ENCODE measurements at regions not wholly inside any gene's neighbourhood (a gene's known extent, or its start where the extent isn't known, plus 50 kb on each side); places are given as distances from the start of the nearest gene placed in this dataset.

GRCh38 chr3:55202326-55202725 lies 274.5 kb upstream of the LRTM1 start:
- Mint-ChIP-seq H3K4me1 (ENCODE audit: low read depth) (peaks cover 4% of the 10 kb centered on the region), H3K36me3 (ENCODE audit: insufficient read depth) (no peaks in the 10 kb centered on the region)
- DNase-seq (ENCODE audit: low spot score, unreplicated experiment), result no peak

GRCh38 chr3:55201779-55202178 lies 273.9 kb upstream of the LRTM1 start:
- H3K27me3 Mint-ChIP-seq, result no peaks in the 10 kb centered on the region
- no peak for TF ChIP-seq CTCF (IDR thresholded peaks at IDR 0.05; ENCODE audit: unreplicated experiment)

More at GRCh38 chr3:55202326-55202725, 274.5 kb upstream of the LRTM1 start:
- Mint-ChIP-seq H3K4me3 (ENCODE audit: low read depth) (no peak overlapping the region), H3K9me3 (ENCODE audit: low read depth) (no peaks in the 10 kb centered on the region), H3K27ac (no peak overlapping the region), H3K27me3 (no peaks in the 10 kb centered on the region)
- no peak for TF ChIP-seq CTCF (IDR thresholded peaks at IDR 0.05; ENCODE audit: unreplicated experiment)

GRCh38 chr3:55200906-55201305 lies 273.0 kb upstream of the LRTM1 start:
- Mint-ChIP-seq H3K27me3 (no peaks in the 10 kb centered on the region), H3K36me3 (ENCODE audit: insufficient read depth) (no peaks in the 10 kb centered on the region), H3K4me1 (ENCODE audit: low read depth) (peaks cover 4% of the 10 kb centered on the region), H3K9me3 (ENCODE audit: low read depth) (no peaks in the 10 kb centered on the region), H3K4me3 (ENCODE audit: low read depth) (no peak overlapping the region), H3K27ac (no peak overlapping the region)
- TF ChIP-seq CTCF (IDR thresholded peaks at IDR 0.05; ENCODE audit: unreplicated experiment), result no peak
- no peak for DNase-seq (ENCODE audit: low spot score, unreplicated experiment)

More at GRCh38 chr3:55201779-55202178, 273.9 kb upstream of the LRTM1 start:
- H3K4me3 Mint-ChIP-seq (ENCODE audit: low read depth), result no peak overlapping the region
- H3K4me1 Mint-ChIP-seq (ENCODE audit: low read depth), result peaks cover 4% of the 10 kb centered on the region
- no peaks in the 10 kb centered on the region for H3K36me3 Mint-ChIP-seq (ENCODE audit: insufficient read depth)
- no peaks in the 10 kb centered on the region for H3K9me3 Mint-ChIP-seq (ENCODE audit: low read depth)
- no peak overlapping the region for H3K27ac Mint-ChIP-seq
- DNase-seq (ENCODE audit: low spot score, unreplicated experiment), result no peak

GRCh38 chr3:55198554-55198953 lies 270.7 kb upstream of the LRTM1 start:
- peaks cover 4% of the 10 kb centered on the region for H3K4me1 Mint-ChIP-seq (ENCODE audit: low read depth)
- no peak for DNase-seq (ENCODE audit: low spot score, unreplicated experiment)
- H3K36me3 Mint-ChIP-seq (ENCODE audit: insufficient read depth), result no peaks in the 10 kb centered on the region
- H3K27me3 Mint-ChIP-seq, result no peaks in the 10 kb centered on the region
- TF ChIP-seq CTCF (IDR thresholded peaks at IDR 0.05; ENCODE audit: unreplicated experiment), result no peak
- no peak overlapping the region for H3K27ac Mint-ChIP-seq
- H3K9me3 Mint-ChIP-seq (ENCODE audit: low read depth), result no peaks in the 10 kb centered on the region
- no peak overlapping the region for H3K4me3 Mint-ChIP-seq (ENCODE audit: low read depth)

- TF ChIP-seq CTCF (IDR thresholded peaks at IDR 0.05; ENCODE audit: unreplicated experiment), result no peak
- H3K4me1 Mint-ChIP-seq (ENCODE audit: low read depth), result no peaks in the 10 kb centered on the region
- H3K36me3 Mint-ChIP-seq (ENCODE audit: insufficient read depth), result no peaks in the 10 kb centered on the region
- H3K9me3 Mint-ChIP-seq (ENCODE audit: low read depth), result no peaks in the 10 kb centered on the region
- H3K27me3 Mint-ChIP-seq, result no peaks in the 10 kb centered on the region
- DNase-seq (ENCODE audit: low spot score, unreplicated experiment), result no peak
- no peak overlapping the region for H3K27ac Mint-ChIP-seq
- H3K4me3 Mint-ChIP-seq (ENCODE audit: low read depth), result no peak overlapping the region
These were observed 269.2 kb upstream of the LRTM1 start for GRCh38 chr3:55197021-55197420.
